ENCODE measurements at regions not wholly inside any gene's neighbourhood (a gene's known extent, or its start where the extent isn't known, plus 50 kb on each side); places are given as distances from the start of the nearest gene placed in this dataset.

GRCh38 chr4:11297627-11298026, 131.1 kb downstream of the HS3ST1 start:
- H3K27me3 ChIP-seq (ENCODE audit: control insufficient read depth, insufficient read depth, low read length), result no peaks in the 10 kb centered on the region
- H3K4me3 Mint-ChIP-seq, result no peak overlapping the region
- H3K9me3 Mint-ChIP-seq, result no peaks in the 10 kb centered on the region
- 38% methylated on average over 2 of the region's 3 CpGs for WGBS (ENCODE audit: insufficient coverage)
- H3K9me3 ChIP-seq (ENCODE audit: control insufficient read depth, insufficient read depth, low read length), result no peaks in the 10 kb centered on the region
- no peaks in the 10 kb centered on the region for H3K4me1 ChIP-seq (ENCODE audit: control insufficient read depth, insufficient read depth, low read length)
- intact Hi-C loops (cut with micrococcal nuclease), result no loop called here
- no peaks in the 10 kb centered on the region for H3K36me3 ChIP-seq (ENCODE audit: control insufficient read depth, insufficient read depth, low read length)
- ATAC-seq, result peak in 1 of 3 donors; percentile 50
- H3K27ac Mint-ChIP-seq, result no peak overlapping the region
- no peaks in the 10 kb centered on the region for H3K36me3 Mint-ChIP-seq
- peaks cover 8 to 9% of the 10 kb centered on the region in 2 donors for H3K4me1 Mint-ChIP-seq
- H3K27ac ChIP-seq (ENCODE audit: low read length), result no peak overlapping the region
- H3K4me3 ChIP-seq (ENCODE audit: low read length), result no peak overlapping the region
- peaks cover 0 to 7% of the 10 kb centered on the region in 2 donors for H3K27me3 Mint-ChIP-seq (ENCODE audit: low read depth in 2 of 2)
- no peak for TF ChIP-seq CTCF (IDR thresholded peaks at IDR 0.05)
- DNase-seq, result no peak

DNA sequence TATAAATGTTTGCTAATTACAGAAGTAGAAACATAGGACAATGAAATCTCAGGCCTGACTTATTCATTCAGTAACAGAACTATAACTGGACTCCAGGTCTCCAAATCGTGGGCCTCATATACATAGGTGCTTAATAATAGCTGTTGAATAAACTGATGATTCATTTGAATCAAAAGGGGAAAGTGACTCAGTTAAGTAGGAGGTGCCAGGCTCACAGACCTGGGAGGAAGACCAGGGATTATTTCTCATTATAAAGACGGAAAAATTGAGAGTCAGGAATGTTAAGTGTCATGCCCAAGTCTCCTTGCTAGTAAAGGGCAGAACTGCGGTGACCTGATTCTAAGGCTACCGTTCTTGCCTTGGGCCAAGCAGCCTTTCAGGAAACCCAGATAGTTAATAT, 131.5 kb downstream of the HS3ST1 start:
- Mint-ChIP-seq H3K27ac (no peak overlapping the region), H3K4me1 (peaks cover 8 to 9% of the 10 kb centered on the region in 2 donors), H3K4me3 (no peak overlapping the region), H3K36me3 (no peaks in the 10 kb centered on the region), H3K9me3 (no peaks in the 10 kb centered on the region), H3K27me3 (ENCODE audit: low read depth in 2 of 2) (peaks cover 0 to 7% of the 10 kb centered on the region in 2 donors)
- no peak for TF ChIP-seq CTCF (IDR thresholded peaks at IDR 0.05)
- no peaks in the 10 kb centered on the region for H3K4me1 ChIP-seq (ENCODE audit: control insufficient read depth, insufficient read depth, low read length)
- no peaks in the 10 kb centered on the region for H3K27me3 ChIP-seq (ENCODE audit: control insufficient read depth, insufficient read depth, low read length)
- DNase-seq (no peak), ATAC-seq (no peak)
- H3K9me3 ChIP-seq (ENCODE audit: control insufficient read depth, insufficient read depth, low read length), result no peaks in the 10 kb centered on the region
- H3K36me3 ChIP-seq (ENCODE audit: control insufficient read depth, insufficient read depth, low read length), result no peaks in the 10 kb centered on the region
- H3K27ac ChIP-seq (ENCODE audit: low read length), result no peak overlapping the region
- WGBS (ENCODE audit: insufficient coverage), result 62% methylated on average over 4 of the region's 4 CpGs
- no peak overlapping the region for H3K4me3 ChIP-seq (ENCODE audit: low read length)
- intact Hi-C loops (cut with micrococcal nuclease), result no loop called here

DNA sequence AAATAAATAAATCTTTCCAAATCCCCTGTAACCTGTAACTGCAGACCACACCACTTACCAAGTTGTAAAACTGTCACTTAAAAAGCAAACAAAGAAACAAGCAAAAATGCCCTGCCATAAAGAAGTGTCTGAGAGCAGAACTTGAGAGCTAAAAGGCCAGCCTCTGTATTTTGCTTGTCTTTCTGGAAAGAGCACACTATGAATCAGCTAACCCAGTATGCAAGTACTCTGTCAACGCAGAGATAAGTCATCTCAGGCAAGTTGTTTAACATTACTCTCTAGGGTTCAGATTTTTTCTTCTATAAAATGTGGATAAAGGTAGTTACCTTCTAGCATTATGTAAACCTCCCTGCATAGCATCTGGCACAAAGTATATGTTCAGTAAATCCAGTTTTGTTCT, 134.8 kb downstream of the HS3ST1 start:
- Histone ChIP-seq H3K27me3 (ENCODE audit: control insufficient read depth, insufficient read depth, low read length) (no peaks in the 10 kb centered on the region), H3K9me3 (ENCODE audit: control insufficient read depth, insufficient read depth, low read length) (no peaks in the 10 kb centered on the region), H3K4me1 (ENCODE audit: control insufficient read depth, insufficient read depth, low read length) (no peaks in the 10 kb centered on the region), H3K4me3 (ENCODE audit: low read length) (no peak overlapping the region), H3K27ac (ENCODE audit: low read length) (no peak overlapping the region), H3K36me3 (ENCODE audit: control insufficient read depth, insufficient read depth, low read length) (no peaks in the 10 kb centered on the region)
- no peaks in the 10 kb centered on the region for H3K36me3 Mint-ChIP-seq
- intact Hi-C loops (cut with micrococcal nuclease), result no loop called here
- WGBS (ENCODE audit: insufficient coverage), result 80% methylated on average over 1 of the region's 1 CpG
- TF ChIP-seq CTCF (IDR thresholded peaks at IDR 0.05), result no peak
- H3K9me3 Mint-ChIP-seq, result no peaks in the 10 kb centered on the region
- H3K4me3 Mint-ChIP-seq, result no peak overlapping the region
- H3K27ac Mint-ChIP-seq, result no peak overlapping the region
- DNase-seq, result no peak
- peaks cover 0 to 3% of the 10 kb centered on the region in 2 donors for H3K27me3 Mint-ChIP-seq (ENCODE audit: low read depth in 2 of 2)
- H3K4me1 Mint-ChIP-seq, result peaks cover 8 to 9% of the 10 kb centered on the region in 2 donors
- ATAC-seq, result no peak

GRCh38 chr4:11287055-11287454, 141.6 kb downstream of the HS3ST1 start:
- Histone ChIP-seq H3K27ac (ENCODE audit: low read length) (no peak overlapping the region), H3K4me3 (ENCODE audit: low read length) (no peak overlapping the region), H3K36me3 (ENCODE audit: control insufficient read depth, insufficient read depth, low read length) (no peaks in the 10 kb centered on the region), H3K27me3 (ENCODE audit: control insufficient read depth, insufficient read depth, low read length) (no peaks in the 10 kb centered on the region), H3K9me3 (ENCODE audit: control insufficient read depth, insufficient read depth, low read length) (peaks cover 6% of the 10 kb centered on the region), H3K4me1 (ENCODE audit: control insufficient read depth, insufficient read depth, low read length) (no peaks in the 10 kb centered on the region)
- no peak for TF ChIP-seq CTCF (IDR thresholded peaks at IDR 0.05)
- Mint-ChIP-seq H3K4me1 (peaks cover 0 to 9% of the 10 kb centered on the region in 2 donors), H3K27me3 (ENCODE audit: low read depth in 2 of 2) (no peaks in the 10 kb centered on the region), H3K4me3 (no peak overlapping the region), H3K27ac (no peak overlapping the region), H3K36me3 (no peaks in the 10 kb centered on the region), H3K9me3 (no peaks in the 10 kb centered on the region)
- DNase-seq (no peak), ATAC-seq (no peak)
- 88% methylated on average over 2 of the region's 2 CpGs for WGBS (ENCODE audit: insufficient coverage)
- intact Hi-C loops (cut with micrococcal nuclease), result no loop called here
